Immature natural killer cell (primary cell): ENCODE measurements at regions not wholly inside any gene's neighbourhood (a gene's known extent, or its start where the extent isn't known, plus 50 kb on each side); places are given as distances from the start of the nearest gene placed in this dataset.
"Not testable (repeated sequence)": the region's sequence is repeated elsewhere in the genome, so short reads cannot be mapped to it uniquely, and the experiment has no call there.

Source experiments
- DNase-seq, 3 donors: peaks; one replicate each; pipeline ENCODE4 v3.0.0; 2022; ENCODE audit warnings: mixed read lengths in 1 of 3
- H3K27ac Mint-ChIP-seq, 6 donors: one replicate each; pipeline ENCODE4 v1.8.0; 2020; ENCODE audit warnings: mixed read lengths in 6 of 6, mild to moderate bottlenecking in 5 of 6, inconsistent platforms in 4 of 6, moderate library complexity in 3 of 6
- H3K27me3 Mint-ChIP-seq, 3 donors: one replicate each; pipeline ENCODE4 v1.8.0; 2020 to 2021; ENCODE audit warnings: low read depth in 3 of 3, mild to moderate bottlenecking in 3 of 3, mixed read lengths in 3 of 3, moderate library complexity in 3 of 3, inconsistent platforms in 1 of 3
- H3K36me3 Mint-ChIP-seq, 3 donors: one replicate each; pipeline ENCODE4 v1.8.0; 2020; ENCODE audit warnings: mixed read lengths in 3 of 3, inconsistent platforms in 2 of 3, mild to moderate bottlenecking in 2 of 3
- H3K4me1 Mint-ChIP-seq, 2 donors: one replicate each; pipeline ENCODE4 v1.8.0; 2020; ENCODE audit warnings: inconsistent platforms in 2 of 2, mild to moderate bottlenecking in 2 of 2, mixed read lengths in 2 of 2, moderate library complexity in 1 of 2
- H3K4me3 Mint-ChIP-seq, 5 donors: one replicate each; pipeline ENCODE4 v1.8.0; 2020; ENCODE audit warnings: mild to moderate bottlenecking in 5 of 5, mixed read lengths in 5 of 5, inconsistent platforms in 3 of 5, moderate library complexity in 3 of 5
- H3K9me3 Mint-ChIP-seq, 6 donors: one replicate each; pipeline ENCODE4 v1.8.0; 2020; ENCODE audit warnings: mild to moderate bottlenecking in 6 of 6, mixed read lengths in 6 of 6, inconsistent platforms in 4 of 6, moderate library complexity in 3 of 6

DNA sequence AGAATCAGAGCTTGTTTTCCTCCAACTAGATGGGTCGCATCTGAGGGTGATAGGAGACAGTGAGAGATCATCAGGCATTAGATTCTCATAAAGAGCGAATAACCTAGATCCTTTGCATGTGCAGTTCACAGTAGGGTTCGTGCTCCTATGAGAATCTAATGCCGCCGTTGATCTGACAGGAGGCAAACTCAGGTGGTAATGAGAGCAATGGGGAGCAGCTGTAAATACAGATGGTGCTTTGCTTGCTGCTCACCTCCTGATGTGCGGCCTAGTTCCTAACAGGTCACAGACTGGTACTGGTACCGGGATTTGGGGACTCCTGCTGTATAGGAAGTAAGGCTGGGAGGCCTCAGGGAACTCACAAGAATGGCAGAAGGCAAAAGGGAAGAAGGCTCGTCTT, 276.5 kb downstream of the FAT4 start:
- Mint-ChIP-seq H3K36me3 (no peaks in the 10 kb centered on the region), H3K27me3 (peaks cover 0 to 1% (median 0%) of the 10 kb centered on the region in 3 donors), H3K4me1 (no peaks in the 10 kb centered on the region), H3K9me3 (peaks cover 0 to 3% (median 0%) of the 10 kb centered on the region in 6 donors), H3K4me3 (no peak overlapping the region), H3K27ac (no peak overlapping the region)
- no peak for DNase-seq

GRCh38 chr4:125594056-125594602, 279.4 kb downstream of the FAT4 start:
- Mint-ChIP-seq H3K27ac (no peak overlapping the region), H3K36me3 (no peaks in the 10 kb centered on the region), H3K9me3 (peaks cover 0 to 3% (median 0%) of the 10 kb centered on the region in 6 donors), H3K4me3 (no peak overlapping the region), H3K4me1 (no peaks in the 10 kb centered on the region), H3K27me3 (peaks cover 0 to 1% (median 0%) of the 10 kb centered on the region in 3 donors)
- DNase-seq = no peak

DNA sequence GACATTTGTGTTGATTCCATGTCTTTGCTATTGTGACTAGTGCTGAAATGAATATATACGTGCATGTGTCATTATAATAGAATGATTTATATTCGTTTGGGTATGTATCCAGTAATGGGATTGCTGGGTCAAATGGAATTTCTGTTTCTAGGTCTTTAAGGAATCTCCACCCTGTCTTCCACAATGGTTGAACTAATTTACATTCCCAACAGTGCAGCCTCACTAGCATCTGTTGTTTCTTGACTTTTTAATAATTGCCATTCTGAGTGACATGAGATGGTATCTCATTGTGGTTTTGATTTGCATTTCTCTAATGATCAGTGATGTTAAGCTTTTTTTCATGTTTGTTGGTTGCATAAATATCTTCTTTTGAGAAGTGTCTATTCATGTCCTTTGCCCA, 291.2 kb downstream of the FAT4 start:
- not testable (repeated sequence) for H3K4me1 Mint-ChIP-seq, H3K27ac Mint-ChIP-seq, H3K4me3 Mint-ChIP-seq, H3K27me3 Mint-ChIP-seq, DNase-seq, H3K36me3 Mint-ChIP-seq, H3K9me3 Mint-ChIP-seq

- Mint-ChIP-seq H3K27ac (no peak overlapping the region), H3K4me1 (no peaks in the 10 kb centered on the region)
Measured at GRCh38 chr4:125620066-125620860, 305.5 kb downstream of the FAT4 start.

GRCh38 chr4:125624951-125625350, 310.2 kb downstream of the FAT4 start:
- H3K4me1 Mint-ChIP-seq = no peaks in the 10 kb centered on the region
- H3K27me3 Mint-ChIP-seq = no peaks in the 10 kb centered on the region
- no peaks in the 10 kb centered on the region for H3K36me3 Mint-ChIP-seq
- H3K4me3 Mint-ChIP-seq = no peak overlapping the region
- DNase-seq = no peak
- no peak overlapping the region for H3K27ac Mint-ChIP-seq
- no peaks in the 10 kb centered on the region for H3K9me3 Mint-ChIP-seq

More at GRCh38 chr4:125620066-125620860, 305.5 kb downstream of the FAT4 start:
- no peaks in the 10 kb centered on the region for H3K36me3 Mint-ChIP-seq
- no peak overlapping the region for H3K4me3 Mint-ChIP-seq
- H3K27me3 Mint-ChIP-seq = peaks cover 0 to 3% (median 2%) of the 10 kb centered on the region in 3 donors
- peaks cover 0 to 3% (median 0%) of the 10 kb centered on the region in 6 donors for H3K9me3 Mint-ChIP-seq
- DNase-seq = no peak

GRCh38 chr4:125626946-125627345, 312.2 kb downstream of the FAT4 start:
- no peaks in the 10 kb centered on the region for H3K9me3 Mint-ChIP-seq
- no peak overlapping the region for H3K27ac Mint-ChIP-seq
- no peaks in the 10 kb centered on the region for H3K27me3 Mint-ChIP-seq

GRCh38 chr4:125639182-125639621, 324.4 kb downstream of the FAT4 start:
- H3K27me3 Mint-ChIP-seq = peaks cover 0 to 2% (median 0%) of the 10 kb centered on the region in 3 donors
- H3K4me1 Mint-ChIP-seq = no peaks in the 10 kb centered on the region
- no peak overlapping the region for H3K27ac Mint-ChIP-seq
- no peak for DNase-seq
- H3K36me3 Mint-ChIP-seq = no peaks in the 10 kb centered on the region
- peaks cover 0 to 4% (median 0%) of the 10 kb centered on the region in 6 donors for H3K9me3 Mint-ChIP-seq
- no peak overlapping the region for H3K4me3 Mint-ChIP-seq

More at GRCh38 chr4:125626946-125627345, 312.2 kb downstream of the FAT4 start:
- no peak for DNase-seq
- Mint-ChIP-seq H3K36me3 (no peaks in the 10 kb centered on the region), H3K4me1 (no peaks in the 10 kb centered on the region), H3K4me3 (no peak overlapping the region)

DNA sequence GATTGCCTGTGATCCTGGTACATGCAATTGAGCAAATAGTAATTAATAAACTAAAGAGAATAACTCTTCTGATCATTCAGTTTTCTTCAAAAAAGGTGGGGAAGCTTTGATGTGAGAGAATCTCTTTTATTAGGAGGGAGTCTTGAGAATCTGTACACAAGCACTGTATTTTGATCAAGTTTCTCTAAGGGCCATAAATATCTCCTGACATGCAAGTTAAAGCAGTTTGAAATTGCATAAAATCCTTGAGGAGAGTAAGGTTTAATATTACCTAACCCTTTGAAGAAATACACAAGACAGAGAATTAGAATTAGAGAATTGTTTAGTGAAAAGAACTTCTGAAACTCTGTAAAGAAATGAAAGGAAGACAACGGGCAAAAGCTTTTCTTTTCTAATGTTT, 326.9 kb downstream of the FAT4 start:
- Mint-ChIP-seq H3K36me3 (no peaks in the 10 kb centered on the region), H3K4me3 (no peak overlapping the region), H3K27me3 (peaks cover 0 to 3% (median 0%) of the 10 kb centered on the region in 3 donors), H3K4me1 (no peaks in the 10 kb centered on the region), H3K9me3 (peaks cover 0 to 4% (median 0%) of the 10 kb centered on the region in 6 donors), H3K27ac (no peak overlapping the region)
- no peak for DNase-seq

- Mint-ChIP-seq H3K36me3 (no peaks in the 10 kb centered on the region), H3K4me3 (no peak overlapping the region), H3K4me1 (no peaks in the 10 kb centered on the region), H3K27ac (no peak overlapping the region), H3K9me3 (peaks cover 0 to 2% (median 0%) of the 10 kb centered on the region in 6 donors), H3K27me3 (peaks cover 0 to 3% (median 0%) of the 10 kb centered on the region in 3 donors)
- no peak for DNase-seq
Measured at GRCh38 chr4:125642645-125643044, 327.9 kb downstream of the FAT4 start.

- Mint-ChIP-seq H3K27ac (no peak overlapping the region), H3K4me3 (no peak overlapping the region), H3K36me3 (no peaks in the 10 kb centered on the region), H3K27me3 (peaks cover 0 to 2% (median 2%) of the 10 kb centered on the region in 3 donors), H3K4me1 (no peaks in the 10 kb centered on the region), H3K9me3 (peaks cover 0 to 2% (median 0%) of the 10 kb centered on the region in 6 donors)
- DNase-seq = no peak
Measured at GRCh38 chr4:125649452-125649851, 334.7 kb downstream of the FAT4 start.

- H3K27me3 Mint-ChIP-seq = peaks cover 0 to 5% (median 2%) of the 10 kb centered on the region in 3 donors
- peaks cover 0 to 2% (median 0%) of the 10 kb centered on the region in 6 donors for H3K9me3 Mint-ChIP-seq
- DNase-seq = no peak
- H3K4me1 Mint-ChIP-seq = no peaks in the 10 kb centered on the region
- H3K4me3 Mint-ChIP-seq = no peak overlapping the region
- H3K27ac Mint-ChIP-seq = no peak overlapping the region
- no peaks in the 10 kb centered on the region for H3K36me3 Mint-ChIP-seq
Measured at GRCh38 chr4:125650557-125650956, 335.8 kb downstream of the FAT4 start.

DNA sequence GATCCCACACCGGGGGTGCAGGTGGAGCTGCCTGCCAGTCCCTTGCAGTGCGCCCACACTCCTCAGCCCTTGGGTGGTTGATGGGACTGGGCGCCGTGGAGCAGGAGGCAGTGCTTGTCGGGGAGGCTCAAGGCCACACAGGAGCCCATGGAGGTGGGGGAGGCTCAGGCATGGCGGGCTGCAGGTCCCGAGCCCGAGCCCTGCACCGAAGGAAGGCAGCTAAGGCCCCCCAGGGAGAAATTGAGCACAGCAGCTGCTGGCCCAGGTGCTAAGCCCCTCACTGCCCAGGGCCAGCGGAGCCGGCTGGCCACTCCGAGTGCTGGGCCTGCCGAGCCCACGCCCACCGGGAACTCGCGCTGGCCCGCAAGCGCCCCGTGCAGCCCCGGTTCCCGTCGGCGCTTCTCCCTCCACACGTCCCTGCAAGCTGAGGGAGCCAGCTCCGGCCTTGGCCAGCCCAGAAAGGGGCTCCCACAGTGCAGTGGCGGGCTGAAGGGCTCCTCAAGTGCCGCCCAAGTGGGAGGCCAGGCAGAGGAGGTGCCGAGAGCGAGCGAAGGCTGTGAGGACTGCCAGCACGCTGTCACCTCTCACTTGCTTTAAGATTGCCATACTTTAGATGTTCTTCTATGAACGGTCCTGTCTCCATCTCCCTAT, 337.1 kb downstream of the FAT4 start:
- H3K27me3 Mint-ChIP-seq, H3K4me3 Mint-ChIP-seq, H3K9me3 Mint-ChIP-seq, H3K4me1 Mint-ChIP-seq, H3K36me3 Mint-ChIP-seq, H3K27ac Mint-ChIP-seq, DNase-seq: not testable (repeated sequence)

- Mint-ChIP-seq H3K9me3 (peaks cover 0 to 5% (median 0%) of the 10 kb centered on the region in 6 donors), H3K4me3 (no peak overlapping the region), H3K4me1 (no peaks in the 10 kb centered on the region), H3K27me3 (peaks cover 3 to 6% (median 4%) of the 10 kb centered on the region in 3 donors), H3K27ac (no peak overlapping the region), H3K36me3 (no peaks in the 10 kb centered on the region)
- no peak for DNase-seq
Measured at GRCh38 chr4:125658773-125659172, 344.0 kb downstream of the FAT4 start.
